K562 (cell line): ENCODE measurements at regions not wholly inside any gene's neighbourhood (a gene's known extent, or its start where the extent isn't known, plus 50 kb on each side); places are given as distances from the start of the nearest gene placed in this dataset.

Experiments used
- ATAC-seq: fragments of 200-7000 bp; cut with Tn5 transposase; 3 replicates; pipeline ENCODE4 v1.9.1; 2020; ENCODE audit warnings: moderate library complexity
- BruUV-seq: library from RNA; stranded (reverse); fragments of 400-500 nt; replicated peaks from 2 replicates; lab custom pipeline; 2021; lab: Mats Ljungman, UMichigan
- CTCF ChIA-PET: fragments of 300-600 bp; formaldehyde crosslinking; extraction: SDS; loops from one replicate; lab custom pipeline; 2021; ENCODE audit warnings: low intra/inter-chr PET ratio; lab: Yijun Ruan, JAX
- POLR2A ChIA-PET: fragments of 300-600, 350-650 bp; sonication (Branson Sonifier 250); formaldehyde crosslinking; extraction: SDS; loops from one replicate; lab custom pipeline; 2021; ENCODE audit warnings: antibody characterized with exemption, inconsistent platforms; lab: Yijun Ruan, JAX
- DNase-seq, 4 experiments: peaks; one replicate each; pipeline versions ENCODE4 v3.0.0 to v3.0.0-alpha.2; 2011 to 2018; ENCODE audit warnings: low spot score in 3 of 4, mixed read lengths in 3 of 4; ENCODE audit errors: extremely low read depth in 1 of 4
- FAIRE-seq: peaks from 2 replicates; lab custom pipeline; 2011; peaks lifted over from hg19 to GRCh38; lab: Jason Lieb, UNC
- H2AFZ ChIP-seq: 2 replicates; pipeline ENCODE4 v1.6.0; 2011; ENCODE audit warnings: low read depth, low read length, control low read depth, inconsistent platforms
- H3K27ac ChIP-seq: fragments of 200-600 bp; 3 replicates; pipeline ENCODE4 v1.8.0; 2011; ENCODE audit warnings: low read depth, mild to moderate bottlenecking, control low read depth, inconsistent platforms, low read length, moderate library complexity, mixed read lengths; ENCODE audit errors: extremely low read depth
- H3K27me3 ChIP-seq, 2 experiments: fragments of 300-600 bp in 1 of 2; 2 replicates in 1 of 2; 3 replicates in 1 of 2; pipeline versions ENCODE4 v1.6.0 to v1.8.0; 2011; ENCODE audit warnings: inconsistent platforms in 2 of 2, low read length in 2 of 2, mild to moderate bottlenecking in 1 of 2, mixed read lengths in 1 of 2, moderate library complexity in 1 of 2; ENCODE audit not compliant: control insufficient read depth in 2 of 2, insufficient read depth in 2 of 2
- H3K36me3 ChIP-seq: fragments of 300-600 bp; 3 replicates; pipeline ENCODE4 v1.8.0; 2011; ENCODE audit warnings: mild to moderate bottlenecking, low read length, inconsistent platforms; ENCODE audit not compliant: control insufficient read depth, insufficient read depth
- H3K4me1 ChIP-seq, 2 experiments: fragments of 200-600 bp in 1 of 2; replicated peaks in 1 of 2; 2 replicates in 1 of 2; 3 replicates in 1 of 2; pipeline versions ENCODE4 v1.5.1 to v1.8.0; 2011; ENCODE audit warnings: inconsistent platforms in 2 of 2, low read length in 2 of 2, mild to moderate bottlenecking in 1 of 2, mixed read lengths in 1 of 2, moderate library complexity in 1 of 2; ENCODE audit not compliant: control insufficient read depth in 2 of 2, insufficient read depth in 2 of 2
- H3K4me2 ChIP-seq: 2 replicates; pipeline ENCODE4 v1.6.1; 2011; ENCODE audit warnings: low read length, control low read depth, inconsistent platforms, mixed read lengths; ENCODE audit not compliant: insufficient read depth
- H3K4me3 ChIP-seq: fragments of 200-600 bp; sonication (generic), shearing (Covaris generic); 2 replicates; pipeline ENCODE4 v1.5.1; 2016; ENCODE audit warnings: control low read depth, inconsistent platforms
- H3K79me2 ChIP-seq: fragments of 200-600 bp; 3 replicates; pipeline ENCODE4 v1.8.0; 2011; ENCODE audit warnings: low read length, inconsistent platforms; ENCODE audit not compliant: control insufficient read depth, insufficient read depth
- H3K9ac ChIP-seq, 2 experiments: 2 replicates each; pipeline versions ENCODE4 v1.6.0 to v1.6.1; 2011; ENCODE audit warnings: low read depth in 2 of 2, low read length in 2 of 2, control low read depth in 1 of 2, inconsistent platforms in 1 of 2, mild to moderate bottlenecking in 1 of 2, mixed read lengths in 1 of 2; ENCODE audit not compliant: insufficient read depth in 1 of 2
- H3K9me1 ChIP-seq: one replicate; pipeline ENCODE4 v1.6.0; 2011; ENCODE audit warnings: inconsistent platforms, mild to moderate bottlenecking, low read length, moderate library complexity; ENCODE audit not compliant: control insufficient read depth, insufficient read depth
- H3K9me3 ChIP-seq: replicated peaks from 2 replicates; pipeline ENCODE4 v1.5.1; 2011; ENCODE audit warnings: low read depth, low read length, inconsistent platforms; ENCODE audit not compliant: control insufficient read depth, insufficient read depth
- H4K20me1 ChIP-seq: replicated peaks from 2 replicates; pipeline ENCODE4 v1.6.1; 2011; ENCODE audit warnings: low read length, inconsistent platforms, mixed read lengths; ENCODE audit not compliant: control insufficient read depth, insufficient read depth
- CHD4 ChIP-seq: fragments of 200-600 bp; sonication (generic); IDR thresholded peaks from 3 replicates; pipeline ENCODE4 v1.6.1; 2012; ENCODE audit warnings: low read depth, mild to moderate bottlenecking, mixed read lengths, low read length, inconsistent platforms; ENCODE audit not compliant: insufficient read depth, insufficient replicate concordance, poor library complexity, severe bottlenecking
- HES1 ChIP-seq: fragments of 450-650 bp; IDR thresholded peaks from 2 replicates; pipeline ENCODE4 v1.6.1; 2016; ENCODE audit warnings: low read depth, mild to moderate bottlenecking, moderate library complexity
- WGBS: fragments of 100-300 bp; shearing (Covaris generic); methylation state at CpG from one replicate; pipeline ENCODE4 v1.1.6; 2016; ENCODE audit warnings: low coverage, mixed read lengths; ENCODE audit not compliant: insufficient coverage; ENCODE audit errors: missing lambda C conversion rate; 5-methylcytosine and 5-hydroxymethylcytosine counted together
- in situ Hi-C: fragments of 300-500 bp; cut with MboI; formaldehyde crosslinking; loops from 4 replicates; pipeline ENCODE4 v1.15.0; 2018; ENCODE audit warnings: inconsistent platforms, mixed read lengths
- intact Hi-C: fragments of 100-400 bp; cut with micrococcal nuclease; formaldehyde crosslinking; loops from 2 replicates; pipeline ENCODE4 v1.14.2; 2022
- TF ChIP-seq, protein P1 (sequence below): fragments of 200-400 bp; formaldehyde crosslinking; IDR thresholded peaks from 2 replicates; pipeline ENCODE4 v1.6.1; 2017; ENCODE audit warnings: mild to moderate bottlenecking, low read depth, low read length, moderate library complexity

DNA sequence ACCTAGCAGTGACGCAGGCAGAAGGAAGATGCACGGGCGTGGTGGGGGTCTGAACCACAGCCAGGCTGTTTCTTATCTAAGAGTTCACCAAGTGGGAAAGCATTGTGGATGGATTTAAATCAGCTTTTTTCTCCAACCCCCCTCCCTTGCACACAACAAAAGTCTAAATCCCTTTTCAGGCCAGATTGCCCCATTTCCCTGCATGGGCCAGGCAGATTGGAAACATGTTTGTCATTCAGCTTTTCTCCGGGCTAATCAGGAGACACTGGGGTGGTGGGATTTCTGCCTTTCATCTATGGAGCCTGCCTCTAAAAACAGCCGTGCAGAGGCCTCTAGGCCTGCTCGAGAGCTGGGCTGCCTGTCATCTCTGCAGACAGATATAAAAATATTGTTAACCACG is 166.3 kb upstream of the LEF1 start:
- BruUV-seq = no TSS peak
- CTCF ChIA-PET = no interaction called here
- DNase-seq = no peak

More for the DNA sequence above, 166.3 kb upstream of the LEF1 start:
- Histone ChIP-seq H3K4me2 (no peak overlapping the region), H3K79me2 (no peaks in the 10 kb centered on the region), H3K4me3 (no peak overlapping the region), H3K4me1 (no peaks in the 10 kb centered on the region; a peak in 1 of 5 replicates), H4K20me1 (no peaks in the 10 kb centered on the region), H3K27ac (no peak overlapping the region), H3K36me3 (no peaks in the 10 kb centered on the region), H3K27me3 (peaks cover 3 to 7% of the 10 kb centered on the region in 2 experiments; a peak in 2 of 5 replicates), H3K9me1 (no peaks in the 10 kb centered on the region), H3K9ac (no peak overlapping the region), H2AFZ (no peak overlapping the region), H3K9me3 (no peaks in the 10 kb centered on the region)
- TF ChIP-seq HES1 = no peak
- TF ChIP-seq CHD4 = no peak
- TF ChIP-seq, protein P1, sequence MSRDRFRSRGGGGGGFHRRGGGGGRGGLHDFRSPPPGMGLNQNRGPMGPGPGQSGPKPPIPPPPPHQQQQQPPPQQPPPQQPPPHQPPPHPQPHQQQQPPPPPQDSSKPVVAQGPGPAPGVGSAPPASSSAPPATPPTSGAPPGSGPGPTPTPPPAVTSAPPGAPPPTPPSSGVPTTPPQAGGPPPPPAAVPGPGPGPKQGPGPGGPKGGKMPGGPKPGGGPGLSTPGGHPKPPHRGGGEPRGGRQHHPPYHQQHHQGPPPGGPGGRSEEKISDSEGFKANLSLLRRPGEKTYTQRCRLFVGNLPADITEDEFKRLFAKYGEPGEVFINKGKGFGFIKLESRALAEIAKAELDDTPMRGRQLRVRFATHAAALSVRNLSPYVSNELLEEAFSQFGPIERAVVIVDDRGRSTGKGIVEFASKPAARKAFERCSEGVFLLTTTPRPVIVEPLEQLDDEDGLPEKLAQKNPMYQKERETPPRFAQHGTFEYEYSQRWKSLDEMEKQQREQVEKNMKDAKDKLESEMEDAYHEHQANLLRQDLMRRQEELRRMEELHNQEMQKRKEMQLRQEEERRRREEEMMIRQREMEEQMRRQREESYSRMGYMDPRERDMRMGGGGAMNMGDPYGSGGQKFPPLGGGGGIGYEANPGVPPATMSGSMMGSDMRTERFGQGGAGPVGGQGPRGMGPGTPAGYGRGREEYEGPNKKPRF = no peak
- intact Hi-C loops (no loop called here), in situ Hi-C loops (no loop called here)
- no peak for ATAC-seq
- WGBS = 23% methylated on average over 6 of the region's 7 CpGs
- FAIRE-seq = no peak
- POLR2A ChIA-PET = no interaction called here
